ENCODE measurements at regions not wholly inside any gene's neighbourhood (a gene's known extent, or its start where the extent isn't known, plus 50 kb on each side); places are given as distances from the start of the nearest gene placed in this dataset.

DNA sequence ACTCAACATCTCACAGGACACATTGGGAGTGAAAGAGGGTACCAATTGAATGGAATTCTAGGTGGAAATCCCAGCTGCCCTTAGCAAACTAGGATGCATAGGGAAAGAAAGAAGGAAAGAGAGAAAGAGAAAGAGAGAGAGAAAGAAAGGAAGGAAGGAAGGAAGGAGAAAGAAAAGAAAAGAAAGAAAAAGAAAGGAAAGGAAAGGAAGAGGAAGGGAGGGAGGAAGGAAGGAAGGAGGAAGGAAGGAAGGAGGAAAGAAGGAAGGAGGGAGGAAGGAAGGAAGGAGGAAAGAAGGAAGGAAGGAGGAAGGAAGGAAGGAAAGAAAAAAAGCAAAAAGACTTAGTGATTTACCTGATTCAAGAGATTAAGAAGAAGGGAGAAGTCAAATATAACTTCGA, 143.9 kb downstream of the SS18 start:
- Histone ChIP-seq H3K4me3 (no peak overlapping the region), H3K4me1 (ENCODE audit: insufficient read depth) (no peaks in the 10 kb centered on the region), H3K9me3 (no peaks in the 10 kb centered on the region), H3K27ac (no peak overlapping the region), H3K27me3 (no peaks in the 10 kb centered on the region), H3K36me3 (no peaks in the 10 kb centered on the region)
- WGBS, 3 donors = 90 to 95% (median 94%) methylated on average over 1 of the region's 1 CpG
- intact Hi-C loops (cut with DNase I) = no loop called here
- DNase-seq = no peak
- no peak for TF ChIP-seq EP300 (IDR thresholded peaks at IDR 0.05)
- TF ChIP-seq POLR2A (IDR thresholded peaks at IDR 0.05) = no peak
- TF ChIP-seq, protein P1, sequence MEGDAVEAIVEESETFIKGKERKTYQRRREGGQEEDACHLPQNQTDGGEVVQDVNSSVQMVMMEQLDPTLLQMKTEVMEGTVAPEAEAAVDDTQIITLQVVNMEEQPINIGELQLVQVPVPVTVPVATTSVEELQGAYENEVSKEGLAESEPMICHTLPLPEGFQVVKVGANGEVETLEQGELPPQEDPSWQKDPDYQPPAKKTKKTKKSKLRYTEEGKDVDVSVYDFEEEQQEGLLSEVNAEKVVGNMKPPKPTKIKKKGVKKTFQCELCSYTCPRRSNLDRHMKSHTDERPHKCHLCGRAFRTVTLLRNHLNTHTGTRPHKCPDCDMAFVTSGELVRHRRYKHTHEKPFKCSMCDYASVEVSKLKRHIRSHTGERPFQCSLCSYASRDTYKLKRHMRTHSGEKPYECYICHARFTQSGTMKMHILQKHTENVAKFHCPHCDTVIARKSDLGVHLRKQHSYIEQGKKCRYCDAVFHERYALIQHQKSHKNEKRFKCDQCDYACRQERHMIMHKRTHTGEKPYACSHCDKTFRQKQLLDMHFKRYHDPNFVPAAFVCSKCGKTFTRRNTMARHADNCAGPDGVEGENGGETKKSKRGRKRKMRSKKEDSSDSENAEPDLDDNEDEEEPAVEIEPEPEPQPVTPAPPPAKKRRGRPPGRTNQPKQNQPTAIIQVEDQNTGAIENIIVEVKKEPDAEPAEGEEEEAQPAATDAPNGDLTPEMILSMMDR (IDR thresholded peaks at IDR 0.05) = no peak

DNA sequence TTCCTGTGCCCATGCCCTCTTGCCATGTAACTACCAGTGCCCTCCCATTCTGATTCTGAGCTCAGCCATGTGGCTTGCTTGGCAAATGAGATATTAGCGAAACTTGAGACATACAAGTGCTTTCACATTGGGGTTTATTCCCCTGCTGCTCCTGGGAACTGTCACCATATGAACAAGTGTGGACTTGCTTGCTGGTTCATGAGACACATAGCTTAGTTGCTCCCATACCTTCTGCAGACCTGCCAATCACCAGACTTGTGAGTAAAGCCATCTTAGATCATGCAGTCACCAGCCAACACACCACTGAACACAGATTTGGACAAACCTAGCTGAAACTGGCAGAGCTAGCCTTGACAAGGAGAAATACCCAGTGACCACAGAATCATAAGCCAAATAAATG, 155.1 kb downstream of the SS18 start:
- 97 to 100% (median 100%) methylated on average over 1 of the region's 1 CpG for WGBS, 3 donors
- Histone ChIP-seq H3K27ac (no peak overlapping the region), H3K4me3 (no peak overlapping the region), H3K27me3 (no peaks in the 10 kb centered on the region), H3K4me1 (ENCODE audit: insufficient read depth) (no peaks in the 10 kb centered on the region), H3K36me3 (no peaks in the 10 kb centered on the region), H3K9me3 (no peaks in the 10 kb centered on the region)
- intact Hi-C loops (cut with DNase I) = no loop called here
- DNase-seq = no peak
- no peak for TF ChIP-seq EP300 (IDR thresholded peaks at IDR 0.05)
- TF ChIP-seq, protein P1 (IDR thresholded peaks at IDR 0.05) = no peak
- TF ChIP-seq POLR2A (IDR thresholded peaks at IDR 0.05) = no peak

- no peak for DNase-seq
- intact Hi-C loops (cut with DNase I) = no loop called here
- WGBS, 3 donors = 89 to 99% (median 95%) methylated on average over 1 of the region's 1 CpG
These were observed 159.3 kb downstream of the SS18 start for GRCh38 chr18:25931126-25931525.

DNA sequence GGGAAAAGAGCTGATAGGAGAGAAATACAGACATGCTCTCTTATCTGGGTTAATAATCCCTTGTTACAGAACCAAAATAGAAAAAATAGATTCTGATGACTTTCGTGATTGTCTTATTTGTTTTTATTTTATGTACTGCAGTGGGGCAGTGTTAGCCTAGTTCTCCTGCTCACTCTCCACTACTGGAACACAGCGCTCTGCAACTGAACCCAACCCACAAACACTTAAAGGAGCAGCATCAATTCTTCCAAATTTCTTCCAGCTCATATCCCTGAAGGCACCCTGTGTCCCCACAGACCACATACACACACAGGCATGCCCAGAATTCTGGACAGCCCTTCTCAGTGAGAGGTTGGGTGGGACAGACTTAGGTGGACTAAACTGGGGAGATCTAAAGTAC, 160.6 kb downstream of the SS18 start:
- no peak overlapping the region for H3K4me3 ChIP-seq
- DNase-seq = no peak
- H3K9me3 ChIP-seq = no peaks in the 10 kb centered on the region
- no peaks in the 10 kb centered on the region for H3K36me3 ChIP-seq
- 49 to 52% (median 50%) methylated on average over 2 of the region's 2 CpGs for WGBS, 3 donors
- TF ChIP-seq EP300 (IDR thresholded peaks at IDR 0.05) = no peak
- no peak for TF ChIP-seq POLR2A (IDR thresholded peaks at IDR 0.05)
- TF ChIP-seq, protein P1 (IDR thresholded peaks at IDR 0.05) = no peak
- H3K27me3 ChIP-seq = no peaks in the 10 kb centered on the region
- intact Hi-C loops (cut with DNase I) = no loop called here
- no peaks in the 10 kb centered on the region for H3K4me1 ChIP-seq (ENCODE audit: insufficient read depth)
- H3K27ac ChIP-seq = no peak overlapping the region

More at GRCh38 chr18:25931126-25931525, 159.3 kb downstream of the SS18 start:
- Histone ChIP-seq H3K4me1 (ENCODE audit: insufficient read depth) (no peaks in the 10 kb centered on the region), H3K36me3 (no peaks in the 10 kb centered on the region), H3K27me3 (no peaks in the 10 kb centered on the region), H3K27ac (no peak overlapping the region), H3K9me3 (no peaks in the 10 kb centered on the region), H3K4me3 (no peak overlapping the region)
- TF ChIP-seq POLR2A (IDR thresholded peaks at IDR 0.05) (no peak), EP300 (IDR thresholded peaks at IDR 0.05) (no peak)
- TF ChIP-seq, protein P1 (IDR thresholded peaks at IDR 0.05) = no peak

DNA sequence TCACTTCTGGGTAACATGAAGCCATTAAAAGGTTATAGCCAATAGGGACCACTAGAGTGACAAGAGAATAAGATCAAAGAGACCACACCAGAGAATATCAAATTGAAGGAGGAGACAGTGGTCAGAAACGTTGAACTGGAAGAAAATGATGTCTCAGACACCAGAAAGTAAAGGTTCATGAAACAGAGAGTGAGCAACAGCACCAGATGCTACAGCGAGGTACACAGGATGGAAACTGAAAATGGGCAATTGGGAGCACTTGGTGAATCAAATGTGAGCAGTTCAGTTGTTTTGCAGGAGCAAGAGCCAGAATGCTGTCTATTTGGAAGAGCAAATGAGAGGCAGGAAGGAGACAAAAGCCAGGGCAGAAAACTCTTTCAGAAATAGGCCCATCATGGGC, 162.6 kb downstream of the SS18 start:
- no peaks in the 10 kb centered on the region for H3K4me1 ChIP-seq (ENCODE audit: insufficient read depth)
- no peak overlapping the region for H3K27ac ChIP-seq
- no peak overlapping the region for H3K4me3 ChIP-seq
- no peak for TF ChIP-seq POLR2A (IDR thresholded peaks at IDR 0.05)
- intact Hi-C loops (cut with DNase I) = no loop called here
- 63 to 70% (median 66%) methylated on average over 2 of the region's 2 CpGs for WGBS, 3 donors
- no peaks in the 10 kb centered on the region for H3K27me3 ChIP-seq
- no peaks in the 10 kb centered on the region for H3K36me3 ChIP-seq
- H3K9me3 ChIP-seq = no peaks in the 10 kb centered on the region
- DNase-seq = no peak

Data from ovary (tissue), 7 donors.